ENCODE measurements at regions not wholly inside any gene's neighbourhood (a gene's known extent, or its start where the extent isn't known, plus 50 kb on each side); places are given as distances from the start of the nearest gene placed in this dataset.
A peak's percentile ranks its signal among the peaks of the same experiment; 100 is the strongest.

DNA sequence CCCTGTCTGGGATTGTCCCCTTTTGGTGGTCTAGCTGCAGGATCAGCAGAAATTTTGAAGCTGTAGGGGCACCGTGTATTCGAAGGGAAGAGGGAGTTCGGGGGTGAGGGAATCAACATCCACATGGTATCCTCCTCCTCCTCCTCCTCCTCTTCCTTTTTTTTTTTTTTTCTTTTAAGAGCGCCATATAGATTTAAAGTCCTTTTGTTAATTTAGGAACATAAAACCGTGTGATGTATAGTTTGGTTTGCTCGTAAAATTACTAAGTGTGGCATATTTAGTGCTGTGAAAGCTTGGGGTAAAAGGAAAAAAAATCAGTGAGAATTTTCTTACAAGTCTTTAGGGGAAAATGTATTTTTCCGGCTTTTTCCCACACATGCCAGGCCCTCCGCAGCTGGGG is 50.1 kb upstream of the GSE1 start:
- TF ChIP-seq, protein P1, sequence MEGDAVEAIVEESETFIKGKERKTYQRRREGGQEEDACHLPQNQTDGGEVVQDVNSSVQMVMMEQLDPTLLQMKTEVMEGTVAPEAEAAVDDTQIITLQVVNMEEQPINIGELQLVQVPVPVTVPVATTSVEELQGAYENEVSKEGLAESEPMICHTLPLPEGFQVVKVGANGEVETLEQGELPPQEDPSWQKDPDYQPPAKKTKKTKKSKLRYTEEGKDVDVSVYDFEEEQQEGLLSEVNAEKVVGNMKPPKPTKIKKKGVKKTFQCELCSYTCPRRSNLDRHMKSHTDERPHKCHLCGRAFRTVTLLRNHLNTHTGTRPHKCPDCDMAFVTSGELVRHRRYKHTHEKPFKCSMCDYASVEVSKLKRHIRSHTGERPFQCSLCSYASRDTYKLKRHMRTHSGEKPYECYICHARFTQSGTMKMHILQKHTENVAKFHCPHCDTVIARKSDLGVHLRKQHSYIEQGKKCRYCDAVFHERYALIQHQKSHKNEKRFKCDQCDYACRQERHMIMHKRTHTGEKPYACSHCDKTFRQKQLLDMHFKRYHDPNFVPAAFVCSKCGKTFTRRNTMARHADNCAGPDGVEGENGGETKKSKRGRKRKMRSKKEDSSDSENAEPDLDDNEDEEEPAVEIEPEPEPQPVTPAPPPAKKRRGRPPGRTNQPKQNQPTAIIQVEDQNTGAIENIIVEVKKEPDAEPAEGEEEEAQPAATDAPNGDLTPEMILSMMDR (conservative IDR thresholded peaks at IDR 0.05; ENCODE audit: low read length): no peak
- TF ChIP-seq EZH2phosphoT487 (IDR thresholded peaks at IDR 0.05; ENCODE audit: borderline replicate concordance): no peak

More for the DNA sequence above, 50.1 kb upstream of the GSE1 start:
- Histone ChIP-seq H3K79me2 (ENCODE audit: insufficient read depth, low read length) (peaks cover 93% of the 10 kb centered on the region), H3K4me3 (ENCODE audit: low read length, poor library complexity, severe bottlenecking) (peak overlapping the region; percentile 98), H3K9ac (ENCODE audit: low read depth, low read length, poor library complexity, severe bottlenecking) (peak overlapping the region; percentile 100), H4K20me1 (ENCODE audit: insufficient read depth, low read length, poor library complexity, severe bottlenecking) (peaks cover 73% of the 10 kb centered on the region), H3K9me2 (replicated peaks; ENCODE audit: low read depth, low read length) (no peaks in the 10 kb centered on the region), H3K4me1 (ENCODE audit: insufficient read depth, low read length, poor library complexity, severe bottlenecking) (peaks cover 73% of the 10 kb centered on the region), H3K27me3 (ENCODE audit: insufficient read depth, low read length, poor library complexity, severe bottlenecking) (no peaks in the 10 kb centered on the region), H2AFZ (ENCODE audit: low read length) (no peak overlapping the region), H3K9me3 (ENCODE audit: insufficient read depth, low read depth, low read length) (no peaks in the 10 kb centered on the region), H3F3A (ENCODE audit: low read depth) (peaks cover 20% of the 10 kb centered on the region), H3K36me3 (ENCODE audit: insufficient read depth, low read length) (peaks cover 6% of the 10 kb centered on the region; the same call in 1 of the 2 replicates), H3K4me2 (ENCODE audit: low read depth, low read length, poor library complexity, severe bottlenecking) (peak overlapping the region; percentile 95)

All from Loucy (cell line).